IMR-90 (cell line): ENCODE measurements at regions not wholly inside any gene's neighbourhood (a gene's known extent, or its start where the extent isn't known, plus 50 kb on each side); places are given as distances from the start of the nearest gene placed in this dataset.

Source experiments
- ATAC-seq: fragments of 200-7000 bp; cut with Tn5 transposase; 2 replicates; pipeline ENCODE4 v1.9.1; 2020; ENCODE audit warnings: low read depth, mild to moderate bottlenecking, moderate library complexity
- BruUV-seq: library from RNA; stranded (reverse); fragments of 400-500 nt; replicated peaks from 2 replicates; lab custom pipeline; 2021; lab: Mats Ljungman, UMichigan
- CTCF ChIA-PET: fragments of 300-600 bp; formaldehyde crosslinking; extraction: SDS; loops from one replicate; lab custom pipeline; 2021; ENCODE audit warnings: antibody characterized with exemption; lab: Yijun Ruan, JAX
- POLR2A ChIA-PET: fragments of 300-600 bp; sonication (Branson Sonifier 250); formaldehyde crosslinking; loops from one replicate; lab custom pipeline; 2022; ENCODE audit warnings: antibody characterized with exemption; ENCODE audit not compliant: unreplicated experiment; lab: Charles Lee
- DNase-seq: peaks from one replicate; pipeline ENCODE4 v3.0.0; 2013
- H2AFZ ChIP-seq: replicated peaks from 2 replicates; pipeline ENCODE3; 2013; ENCODE audit warnings: low read length, mild to moderate bottlenecking; ENCODE audit not compliant: poor library complexity
- H2AK5ac ChIP-seq: 2 replicates; pipeline ENCODE4 v1.6.1; 2013; ENCODE audit warnings: low read depth, low read length, inconsistent platforms
- H2AK9ac ChIP-seq: replicated peaks from 2 replicates; pipeline ENCODE3; 2013; ENCODE audit warnings: mild to moderate bottlenecking, low read depth, low read length, moderate library complexity; ENCODE audit not compliant: poor library complexity
- H2BK120ac ChIP-seq: 2 replicates; pipeline ENCODE4 v1.6.1; 2013; ENCODE audit warnings: low read depth, low read length, inconsistent platforms
- H2BK15ac ChIP-seq: 3 replicates; pipeline ENCODE4 v1.6.1; 2013; ENCODE audit warnings: low read depth, low read length, inconsistent platforms
- H2BK20ac ChIP-seq: 2 replicates; pipeline ENCODE4 v1.6.1; 2013; ENCODE audit warnings: low read depth, mild to moderate bottlenecking, inconsistent platforms, low read length, moderate library complexity
- H2BK5ac ChIP-seq: 2 replicates; pipeline ENCODE4 v1.6.1; 2013; ENCODE audit warnings: mild to moderate bottlenecking, low read depth, low read length, inconsistent platforms; ENCODE audit not compliant: poor library complexity, severe bottlenecking
- H3K14ac ChIP-seq: replicated peaks from 2 replicates; pipeline ENCODE4 v1.6.1; 2013; ENCODE audit warnings: low read depth, low read length, inconsistent platforms
- H3K18ac ChIP-seq: 2 replicates; pipeline ENCODE4 v1.6.1; 2013; ENCODE audit warnings: low read depth, low read length, control low read depth
- H3K23ac ChIP-seq: 2 replicates; pipeline ENCODE4 v1.6.1; 2013; ENCODE audit warnings: low read depth, low read length, inconsistent platforms
- H3K27ac ChIP-seq: 2 replicates; pipeline ENCODE4 v1.5.1; 2013; ENCODE audit warnings: mild to moderate bottlenecking, control low read depth, low read length; ENCODE audit not compliant: insufficient read depth
- H3K27me3 ChIP-seq: 2 replicates; pipeline ENCODE4 v1.6.1; 2013; ENCODE audit warnings: low read length; ENCODE audit not compliant: control insufficient read depth, insufficient read depth
- H3K36me3 ChIP-seq: 2 replicates; pipeline ENCODE4 v1.6.1; 2013; ENCODE audit warnings: low read length, mixed read lengths; ENCODE audit not compliant: control insufficient read depth, insufficient read depth
- H3K4ac ChIP-seq: 2 replicates; pipeline ENCODE4 v1.6.1; 2013; ENCODE audit warnings: low read depth, low read length, inconsistent platforms
- H3K4me1 ChIP-seq: 2 replicates; pipeline ENCODE4 v1.6.1; 2013; ENCODE audit warnings: low read length, mixed read lengths; ENCODE audit not compliant: control insufficient read depth, insufficient read depth
- H3K4me2 ChIP-seq: 2 replicates; pipeline ENCODE4 v1.6.1; 2013; ENCODE audit warnings: low read depth, mild to moderate bottlenecking, control low read depth, low read length, moderate library complexity
- H3K4me3 ChIP-seq: 2 replicates; pipeline ENCODE4 v1.5.1; 2013; ENCODE audit warnings: low read depth, mild to moderate bottlenecking, control low read depth, low read length, moderate library complexity; ENCODE audit not compliant: insufficient read depth
- H3K56ac ChIP-seq: 2 replicates; pipeline ENCODE4 v1.6.1; 2013; ENCODE audit warnings: low read length, inconsistent platforms; ENCODE audit not compliant: insufficient read depth; ENCODE audit errors: extremely low read depth
- H3K79me1 ChIP-seq, 2 experiments: 2 replicates each; pipeline ENCODE4 v1.6.1; 2013; ENCODE audit warnings: low read length in 2 of 2, inconsistent platforms in 1 of 2, low read depth in 1 of 2
- H3K9ac ChIP-seq: 2 replicates; pipeline ENCODE4 v1.6.1; 2013; ENCODE audit warnings: low read depth, low read length, control low read depth
- H3K9me1 ChIP-seq: 2 replicates; pipeline ENCODE4 v1.6.1; 2013; ENCODE audit warnings: low read length, inconsistent platforms; ENCODE audit not compliant: insufficient read depth
- H3K9me3 ChIP-seq: 2 replicates; pipeline ENCODE4 v1.6.1; 2013; ENCODE audit warnings: low read length; ENCODE audit not compliant: control insufficient read depth, insufficient read depth
- H4K20me1 ChIP-seq: 2 replicates; pipeline ENCODE4 v1.6.1; 2013; ENCODE audit warnings: low read length, inconsistent platforms; ENCODE audit not compliant: insufficient read depth
- H4K5ac ChIP-seq: 2 replicates; pipeline ENCODE4 v1.6.1; 2013; ENCODE audit warnings: mild to moderate bottlenecking, low read depth, low read length, control low read depth
- H4K8ac ChIP-seq, 2 experiments: 2 replicates each; pipeline ENCODE4 v1.6.1; 2013; ENCODE audit warnings: low read depth in 2 of 2, low read length in 2 of 2, control low read depth in 1 of 2, inconsistent platforms in 1 of 2
- H4K91ac ChIP-seq: 2 replicates; pipeline ENCODE4 v1.6.1; 2013; ENCODE audit warnings: low read depth, low read length, inconsistent platforms; ENCODE audit not compliant: insufficient read depth
- BHLHE40 ChIP-seq: fragments of 150-350 bp; IDR thresholded peaks from 2 replicates; pipeline ENCODE4 v1.6.1; 2016; ENCODE audit warnings: mild to moderate bottlenecking, low read depth, low read length
- MAFK ChIP-seq: IDR thresholded peaks from 2 replicates; pipeline ENCODE4 v1.6.1; 2012; ENCODE audit warnings: low read depth, low read length, improper control_type of control experiment
- MAZ ChIP-seq: IDR thresholded peaks from 2 replicates; pipeline ENCODE4 v1.6.1; 2012; ENCODE audit warnings: low read depth, mild to moderate bottlenecking, low read length, improper control_type of control experiment, moderate library complexity, borderline replicate concordance
- RFX5 ChIP-seq: IDR thresholded peaks from 2 replicates; pipeline ENCODE4 v1.8.0; 2012; ENCODE audit warnings: low read depth, mild to moderate bottlenecking, low read length, moderate library complexity
- dilution Hi-C: fragments of 300-500 bp; cut with HindIII; formaldehyde crosslinking; loops from one replicate; pipeline ENCODE4 v1.14.3; 2018; ENCODE audit warnings: low sequenced_read_pairs; ENCODE audit not compliant: unreplicated experiment
- in situ Hi-C: fragments of 300-500 bp; cut with MboI; formaldehyde crosslinking; loops from 3 replicates; pipeline ENCODE4 v1.14.3; 2019; ENCODE audit warnings: low sequenced_read_pairs, inconsistent platforms, mixed read lengths
- intact Hi-C: fragments of 100-400 bp; cut with micrococcal nuclease; formaldehyde crosslinking; loops from 2 replicates; pipeline ENCODE4 v1.10.0; 2022
- TF ChIP-seq, protein P1 (sequence below): fragments of 150-350 bp; IDR thresholded peaks from 2 replicates; pipeline ENCODE4 v1.6.1; 2017; ENCODE audit warnings: mild to moderate bottlenecking, antibody characterized with exemption, low read length, low read depth

- Histone ChIP-seq H2BK120ac (no peak overlapping the region), H2BK5ac (no peak overlapping the region), H2AK9ac (no peak overlapping the region), H3K9ac (no peak overlapping the region), H3K18ac (no peak overlapping the region), H3K9me1 (no peaks in the 10 kb centered on the region), H3K4me3 (no peak overlapping the region), H3K79me1 (no peaks in the 10 kb centered on the region), H3K27ac (no peak overlapping the region), H3K9me3 (no peaks in the 10 kb centered on the region), H3K14ac (no peak overlapping the region), H3K23ac (no peak overlapping the region), H2BK20ac (no peak overlapping the region), H4K8ac (no peak overlapping the region), H3K36me3 (no peaks in the 10 kb centered on the region), H3K27me3 (no peaks in the 10 kb centered on the region), H2AK5ac (no peak overlapping the region), H4K91ac (no peak overlapping the region), H2AFZ (no peak overlapping the region), H3K4ac (no peak overlapping the region), H2BK15ac (no peak overlapping the region), H4K5ac (no peak overlapping the region), H3K4me1 (no peaks in the 10 kb centered on the region), H3K56ac (no peak overlapping the region), H4K20me1 (no peaks in the 10 kb centered on the region), H3K4me2 (no peak overlapping the region)
- no TSS peak for BruUV-seq
- TF ChIP-seq, protein P1, sequence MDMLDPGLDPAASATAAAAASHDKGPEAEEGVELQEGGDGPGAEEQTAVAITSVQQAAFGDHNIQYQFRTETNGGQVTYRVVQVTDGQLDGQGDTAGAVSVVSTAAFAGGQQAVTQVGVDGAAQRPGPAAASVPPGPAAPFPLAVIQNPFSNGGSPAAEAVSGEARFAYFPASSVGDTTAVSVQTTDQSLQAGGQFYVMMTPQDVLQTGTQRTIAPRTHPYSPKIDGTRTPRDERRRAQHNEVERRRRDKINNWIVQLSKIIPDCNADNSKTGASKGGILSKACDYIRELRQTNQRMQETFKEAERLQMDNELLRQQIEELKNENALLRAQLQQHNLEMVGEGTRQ = no peak
- no peak for TF ChIP-seq RFX5
- no peak for TF ChIP-seq MAFK
- no peak for TF ChIP-seq MAZ
- TF ChIP-seq BHLHE40 = no peak
- in situ Hi-C loops (no loop called here), intact Hi-C loops (no loop called here), dilution Hi-C loops (no loop called here)
- no peak for ATAC-seq
- POLR2A ChIA-PET = no interaction called here
- CTCF ChIA-PET = no interaction called here
- no peak for DNase-seq
Observed at GRCh38 chr13:40285634-40286033, 380.8 kb downstream of the FOXO1 start.
